ENCODE measurements at regions not wholly inside any gene's neighbourhood (a gene's known extent, or its start where the extent isn't known, plus 50 kb on each side); places are given as distances from the start of the nearest gene placed in this dataset.

DNA sequence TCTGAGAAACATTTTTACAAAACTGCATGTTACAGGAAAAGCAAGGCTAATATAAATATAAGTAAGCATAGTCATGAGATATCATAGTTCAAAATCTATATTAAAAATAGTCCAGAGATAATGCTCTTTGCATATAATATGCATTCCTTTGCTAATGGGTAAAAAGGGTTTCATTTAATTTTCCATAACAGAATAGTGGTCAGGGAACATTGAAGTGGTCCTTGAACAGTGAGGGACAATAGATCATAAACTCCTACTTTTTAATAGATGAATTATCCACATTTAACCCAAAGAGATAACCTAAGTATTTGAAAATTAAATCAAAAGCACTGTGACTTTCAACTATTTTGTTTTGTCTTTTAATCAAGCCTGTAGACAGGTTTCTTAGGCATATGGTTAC lies 243.1 kb upstream of the ADGRB3 start:
- no peak for TF ChIP-seq KDM4B (IDR thresholded peaks at IDR 0.05; ENCODE audit: borderline replicate concordance in 2 of 2, low read depth in 1 of 2)
- TF ChIP-seq ZNF785 (CRISPR knock-in tag; IDR thresholded peaks at IDR 0.05), result no peak
- TF ChIP-seq THRA (IDR thresholded peaks at IDR 0.05), result no peak
- TF ChIP-seq EP300 (IDR thresholded peaks at IDR 0.05; ENCODE audit: low read length), result no peak
- TF ChIP-seq, protein P1, sequence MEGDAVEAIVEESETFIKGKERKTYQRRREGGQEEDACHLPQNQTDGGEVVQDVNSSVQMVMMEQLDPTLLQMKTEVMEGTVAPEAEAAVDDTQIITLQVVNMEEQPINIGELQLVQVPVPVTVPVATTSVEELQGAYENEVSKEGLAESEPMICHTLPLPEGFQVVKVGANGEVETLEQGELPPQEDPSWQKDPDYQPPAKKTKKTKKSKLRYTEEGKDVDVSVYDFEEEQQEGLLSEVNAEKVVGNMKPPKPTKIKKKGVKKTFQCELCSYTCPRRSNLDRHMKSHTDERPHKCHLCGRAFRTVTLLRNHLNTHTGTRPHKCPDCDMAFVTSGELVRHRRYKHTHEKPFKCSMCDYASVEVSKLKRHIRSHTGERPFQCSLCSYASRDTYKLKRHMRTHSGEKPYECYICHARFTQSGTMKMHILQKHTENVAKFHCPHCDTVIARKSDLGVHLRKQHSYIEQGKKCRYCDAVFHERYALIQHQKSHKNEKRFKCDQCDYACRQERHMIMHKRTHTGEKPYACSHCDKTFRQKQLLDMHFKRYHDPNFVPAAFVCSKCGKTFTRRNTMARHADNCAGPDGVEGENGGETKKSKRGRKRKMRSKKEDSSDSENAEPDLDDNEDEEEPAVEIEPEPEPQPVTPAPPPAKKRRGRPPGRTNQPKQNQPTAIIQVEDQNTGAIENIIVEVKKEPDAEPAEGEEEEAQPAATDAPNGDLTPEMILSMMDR (IDR thresholded peaks at IDR 0.05 in 2 of 3, conservative IDR thresholded peaks at IDR 0.05 in 1 of 3; ENCODE audit: insufficient read depth in 2 of 3, low read depth in 1 of 3, low read length in 3 of 3), result no peak
- TF ChIP-seq FOXA3 (CRISPR knock-in tag; conservative IDR thresholded peaks at IDR 0.05 in 1 of 2, IDR thresholded peaks at IDR 0.05 in 1 of 2), result no peak

Measured in K562 (cell line).